ENCODE measurements at regions not wholly inside any gene's neighbourhood (a gene's known extent, or its start where the extent isn't known, plus 50 kb on each side); places are given as distances from the start of the nearest gene placed in this dataset.

DNA sequence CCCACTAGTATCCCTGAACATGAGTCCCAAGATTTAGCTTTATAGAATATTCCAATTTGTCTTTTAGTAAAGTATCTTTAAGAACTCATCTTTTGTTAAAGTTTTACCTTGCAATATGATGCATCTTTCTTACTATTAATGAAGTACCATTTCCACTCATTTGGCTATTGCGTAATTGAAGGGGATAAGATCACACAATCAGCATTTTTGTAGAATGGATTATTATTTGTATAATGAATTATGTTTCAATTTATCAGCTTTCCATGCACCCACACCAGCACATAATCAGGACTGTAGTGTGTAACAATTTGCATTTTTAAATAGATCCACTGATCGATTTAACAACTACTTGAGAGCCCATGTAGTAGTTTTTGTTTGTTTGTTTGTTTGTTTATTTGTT is 1364.9 kb upstream of the IGFBP7 start:
- no peak overlapping the region for H2AFZ ChIP-seq (ENCODE audit: low read length)
- no peak overlapping the region for H3K27ac ChIP-seq (ENCODE audit: low read depth, low read length, poor library complexity, severe bottlenecking)
- CTCF ChIA-PET (ENCODE audit: unreplicated experiment): no interaction called here
- no TSS peak for BruUV-seq (replicated peaks)
- POLR2A ChIA-PET: no interaction called here
- no peaks in the 10 kb centered on the region for H3K4me1 ChIP-seq (ENCODE audit: insufficient read depth, low read length, poor library complexity, severe bottlenecking)
- no peak overlapping the region for H3K4me3 ChIP-seq (ENCODE audit: low read depth, low read length, poor library complexity, severe bottlenecking)
- TF ChIP-seq EZH2phosphoT487 (IDR thresholded peaks at IDR 0.05; ENCODE audit: borderline replicate concordance, low read depth, low read length): no peak
- TF ChIP-seq, protein P1, sequence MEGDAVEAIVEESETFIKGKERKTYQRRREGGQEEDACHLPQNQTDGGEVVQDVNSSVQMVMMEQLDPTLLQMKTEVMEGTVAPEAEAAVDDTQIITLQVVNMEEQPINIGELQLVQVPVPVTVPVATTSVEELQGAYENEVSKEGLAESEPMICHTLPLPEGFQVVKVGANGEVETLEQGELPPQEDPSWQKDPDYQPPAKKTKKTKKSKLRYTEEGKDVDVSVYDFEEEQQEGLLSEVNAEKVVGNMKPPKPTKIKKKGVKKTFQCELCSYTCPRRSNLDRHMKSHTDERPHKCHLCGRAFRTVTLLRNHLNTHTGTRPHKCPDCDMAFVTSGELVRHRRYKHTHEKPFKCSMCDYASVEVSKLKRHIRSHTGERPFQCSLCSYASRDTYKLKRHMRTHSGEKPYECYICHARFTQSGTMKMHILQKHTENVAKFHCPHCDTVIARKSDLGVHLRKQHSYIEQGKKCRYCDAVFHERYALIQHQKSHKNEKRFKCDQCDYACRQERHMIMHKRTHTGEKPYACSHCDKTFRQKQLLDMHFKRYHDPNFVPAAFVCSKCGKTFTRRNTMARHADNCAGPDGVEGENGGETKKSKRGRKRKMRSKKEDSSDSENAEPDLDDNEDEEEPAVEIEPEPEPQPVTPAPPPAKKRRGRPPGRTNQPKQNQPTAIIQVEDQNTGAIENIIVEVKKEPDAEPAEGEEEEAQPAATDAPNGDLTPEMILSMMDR (conservative IDR thresholded peaks at IDR 0.05; ENCODE audit: low read length): no peak
- no peak overlapping the region for H3K4me2 ChIP-seq (ENCODE audit: low read length)
- no peak for DNase-seq (ENCODE audit: low spot score)
- no peaks in the 10 kb centered on the region for H3K9me3 ChIP-seq (ENCODE audit: low read length)
- no peaks in the 10 kb centered on the region for H4K20me1 ChIP-seq (ENCODE audit: insufficient read depth, low read length)
- H3K79me2 ChIP-seq (ENCODE audit: insufficient read depth, low read depth, low read length): no peaks in the 10 kb centered on the region
- H3K9me2 ChIP-seq (ENCODE audit: insufficient read depth, low read length): no peaks in the 10 kb centered on the region
- intact Hi-C loops (cut with micrococcal nuclease; ENCODE audit: unreplicated experiment): no loop called here
- H3K36me3 ChIP-seq (ENCODE audit: insufficient read depth, low read length): no peaks in the 10 kb centered on the region

DNA sequence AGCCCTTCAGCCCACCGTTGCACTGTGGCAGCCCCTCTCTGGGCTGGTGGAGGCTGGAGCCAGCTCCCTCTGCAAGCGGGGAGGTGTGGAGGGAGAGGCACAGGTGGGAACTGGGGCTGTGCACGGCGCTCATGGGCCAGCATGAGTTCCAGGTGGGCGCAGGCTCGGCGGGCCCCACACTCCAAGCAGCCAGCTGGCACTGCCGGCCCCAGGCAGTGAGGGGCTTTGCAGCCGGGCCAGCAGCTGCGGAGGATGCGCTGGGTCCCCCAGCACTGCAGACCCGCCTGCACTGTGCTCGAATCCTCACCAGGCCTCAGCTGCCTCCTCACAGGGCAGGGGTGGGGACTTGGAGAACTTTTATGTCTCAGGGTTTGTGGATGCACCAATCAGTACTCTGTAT is 1354.8 kb upstream of the IGFBP7 start:
- ChIA-PET POLR2A (no interaction called here), CTCF (ENCODE audit: unreplicated experiment) (no interaction called here)
- no peaks in the 10 kb centered on the region for H3K9me2 ChIP-seq (ENCODE audit: insufficient read depth, low read length)
- BruUV-seq (replicated peaks): no TSS peak
- no peak overlapping the region for H2AFZ ChIP-seq (ENCODE audit: low read length)
- no peaks in the 10 kb centered on the region for H4K20me1 ChIP-seq (ENCODE audit: insufficient read depth, low read length)
- no peaks in the 10 kb centered on the region for H3K36me3 ChIP-seq (ENCODE audit: insufficient read depth, low read length)
- TF ChIP-seq, protein P1 (conservative IDR thresholded peaks at IDR 0.05; ENCODE audit: low read length): no peak
- TF ChIP-seq EZH2phosphoT487 (IDR thresholded peaks at IDR 0.05; ENCODE audit: borderline replicate concordance, low read depth, low read length): no peak
- H3K27ac ChIP-seq (ENCODE audit: low read depth, low read length, poor library complexity, severe bottlenecking): no peak overlapping the region
- no peaks in the 10 kb centered on the region for H3K79me2 ChIP-seq (ENCODE audit: insufficient read depth, low read depth, low read length)
- DNase-seq (ENCODE audit: low spot score): no peak
- no peaks in the 10 kb centered on the region for H3K9me3 ChIP-seq (ENCODE audit: low read length)
- intact Hi-C loops (cut with micrococcal nuclease; ENCODE audit: unreplicated experiment): no loop called here
- H3K4me2 ChIP-seq (ENCODE audit: low read length): no peak overlapping the region
- H3K4me3 ChIP-seq (ENCODE audit: low read depth, low read length, poor library complexity, severe bottlenecking): no peak overlapping the region
- no peaks in the 10 kb centered on the region for H3K4me1 ChIP-seq (ENCODE audit: insufficient read depth, low read length, poor library complexity, severe bottlenecking)

DNA sequence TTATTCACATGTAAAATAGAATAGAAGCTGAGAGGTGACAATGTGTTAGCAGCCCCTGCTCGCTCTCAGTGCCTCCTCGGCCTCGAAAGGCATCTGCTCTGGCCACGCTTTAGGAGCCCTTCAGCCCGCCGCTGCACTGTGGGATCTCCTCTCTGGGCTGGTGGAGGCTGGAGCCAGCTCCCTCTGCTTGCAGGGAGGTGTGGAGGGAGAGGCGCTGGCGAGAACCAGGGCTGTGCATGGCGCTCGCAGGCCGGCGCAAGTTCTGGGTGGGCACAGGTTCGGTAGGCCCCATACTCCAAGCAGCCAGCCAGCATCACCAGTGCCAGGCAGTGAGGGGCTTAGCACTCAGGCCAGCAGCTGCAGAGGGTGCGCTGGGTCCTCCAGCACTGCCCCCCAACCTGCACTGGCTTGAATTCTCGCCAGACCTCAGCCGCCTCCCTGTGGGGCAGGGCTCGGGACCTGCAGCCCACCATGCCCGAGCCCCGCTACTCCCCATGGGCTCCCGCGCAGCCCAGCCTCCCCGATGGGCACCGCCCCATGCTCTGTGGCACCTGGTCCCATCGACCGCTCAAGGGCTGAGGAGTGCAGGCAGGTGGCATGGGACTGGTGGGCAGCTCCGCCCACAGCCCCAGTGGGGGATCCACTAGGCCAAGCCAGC is 1346.7 kb upstream of the IGFBP7 start:
- CTCF ChIA-PET (ENCODE audit: unreplicated experiment): no interaction called here
- Histone ChIP-seq H3K79me2 (ENCODE audit: insufficient read depth, low read depth, low read length) (no peaks in the 10 kb centered on the region), H4K20me1 (ENCODE audit: insufficient read depth, low read length) (no peaks in the 10 kb centered on the region), H3K4me3 (ENCODE audit: low read depth, low read length, poor library complexity, severe bottlenecking) (no peak overlapping the region), H3K9me2 (ENCODE audit: insufficient read depth, low read length) (no peaks in the 10 kb centered on the region), H3K4me1 (ENCODE audit: insufficient read depth, low read length, poor library complexity, severe bottlenecking) (no peaks in the 10 kb centered on the region), H3K4me2 (ENCODE audit: low read length) (no peak overlapping the region), H3K27ac (ENCODE audit: low read depth, low read length, poor library complexity, severe bottlenecking) (no peak overlapping the region), H2AFZ (ENCODE audit: low read length) (no peak overlapping the region), H3K36me3 (ENCODE audit: insufficient read depth, low read length) (no peaks in the 10 kb centered on the region), H3K9me3 (ENCODE audit: low read length) (no peaks in the 10 kb centered on the region)
- POLR2A ChIA-PET: interaction anchor here (0.6 to 1.5 kb wide), 2 partner anchors 7 to 1928 kb away, joined by 3 read pairs; no protein-coding TSS in a partner anchor
- intact Hi-C loops (cut with micrococcal nuclease; ENCODE audit: unreplicated experiment): no loop called here
- no peak for TF ChIP-seq EZH2phosphoT487 (IDR thresholded peaks at IDR 0.05; ENCODE audit: borderline replicate concordance, low read depth, low read length)
- DNase-seq (ENCODE audit: low spot score): no peak
- BruUV-seq (replicated peaks): no TSS peak
